ENCODE measurements at regions not wholly inside any gene's neighbourhood (a gene's known extent, or its start where the extent isn't known, plus 50 kb on each side); places are given as distances from the start of the nearest gene placed in this dataset.

DNA sequence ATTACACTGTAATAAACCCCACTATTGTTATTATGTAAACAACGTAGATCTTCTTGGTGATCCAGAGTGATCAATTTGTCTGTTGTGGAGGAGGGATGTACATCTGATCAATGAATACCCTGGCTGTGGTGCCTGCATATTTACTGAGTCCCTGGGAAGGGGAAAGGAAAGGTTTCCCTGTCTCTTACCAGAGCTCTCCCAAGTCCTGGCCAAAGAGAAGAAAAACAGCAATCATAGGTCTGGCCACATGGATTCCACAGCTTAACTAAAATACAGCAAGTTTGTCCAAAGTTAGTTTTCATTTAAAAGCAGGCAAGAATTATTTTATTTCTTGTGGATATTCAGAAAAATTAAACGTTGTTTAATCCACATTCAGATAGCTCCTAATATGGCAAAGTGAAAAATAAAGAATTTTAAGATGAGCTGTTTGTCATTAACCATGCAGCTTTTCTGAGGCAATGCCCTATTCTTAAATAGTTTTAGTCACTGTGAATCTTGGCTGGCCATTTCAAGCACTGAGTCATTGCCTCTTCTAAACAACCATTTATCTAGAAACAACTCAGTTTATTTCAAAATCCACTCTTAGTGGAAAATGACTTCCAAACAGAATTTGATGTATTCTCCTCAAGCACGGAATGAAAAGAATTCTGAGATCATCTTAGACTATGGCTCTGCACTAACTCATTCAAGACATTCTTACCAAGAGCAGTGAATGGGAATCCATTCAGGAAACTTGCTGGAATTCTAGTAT, 1004.4 kb upstream of the CDH2 start:
- 42% methylated on average over 3 of the region's 3 CpGs for WGBS
- Histone ChIP-seq H3K4me3 (no peak overlapping the region), H3K27ac (peak overlapping the region; percentile 60), H3K27me3 (no peaks in the 10 kb centered on the region), H3K9me3 (no peaks in the 10 kb centered on the region), H3K4me1 (no peaks in the 10 kb centered on the region), H3K36me3 (no peaks in the 10 kb centered on the region)
- TF ChIP-seq POLR2A (IDR thresholded peaks at IDR 0.05) (no peak), POLR2AphosphoS5 (IDR thresholded peaks at IDR 0.05) (no peak), EP300 (IDR thresholded peaks at IDR 0.05) (no peak)
- TF ChIP-seq, protein P1, sequence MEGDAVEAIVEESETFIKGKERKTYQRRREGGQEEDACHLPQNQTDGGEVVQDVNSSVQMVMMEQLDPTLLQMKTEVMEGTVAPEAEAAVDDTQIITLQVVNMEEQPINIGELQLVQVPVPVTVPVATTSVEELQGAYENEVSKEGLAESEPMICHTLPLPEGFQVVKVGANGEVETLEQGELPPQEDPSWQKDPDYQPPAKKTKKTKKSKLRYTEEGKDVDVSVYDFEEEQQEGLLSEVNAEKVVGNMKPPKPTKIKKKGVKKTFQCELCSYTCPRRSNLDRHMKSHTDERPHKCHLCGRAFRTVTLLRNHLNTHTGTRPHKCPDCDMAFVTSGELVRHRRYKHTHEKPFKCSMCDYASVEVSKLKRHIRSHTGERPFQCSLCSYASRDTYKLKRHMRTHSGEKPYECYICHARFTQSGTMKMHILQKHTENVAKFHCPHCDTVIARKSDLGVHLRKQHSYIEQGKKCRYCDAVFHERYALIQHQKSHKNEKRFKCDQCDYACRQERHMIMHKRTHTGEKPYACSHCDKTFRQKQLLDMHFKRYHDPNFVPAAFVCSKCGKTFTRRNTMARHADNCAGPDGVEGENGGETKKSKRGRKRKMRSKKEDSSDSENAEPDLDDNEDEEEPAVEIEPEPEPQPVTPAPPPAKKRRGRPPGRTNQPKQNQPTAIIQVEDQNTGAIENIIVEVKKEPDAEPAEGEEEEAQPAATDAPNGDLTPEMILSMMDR (IDR thresholded peaks at IDR 0.05): no peak
- no peak for DNase-seq (ENCODE audit: low spot score in 2 of 2)

DNA sequence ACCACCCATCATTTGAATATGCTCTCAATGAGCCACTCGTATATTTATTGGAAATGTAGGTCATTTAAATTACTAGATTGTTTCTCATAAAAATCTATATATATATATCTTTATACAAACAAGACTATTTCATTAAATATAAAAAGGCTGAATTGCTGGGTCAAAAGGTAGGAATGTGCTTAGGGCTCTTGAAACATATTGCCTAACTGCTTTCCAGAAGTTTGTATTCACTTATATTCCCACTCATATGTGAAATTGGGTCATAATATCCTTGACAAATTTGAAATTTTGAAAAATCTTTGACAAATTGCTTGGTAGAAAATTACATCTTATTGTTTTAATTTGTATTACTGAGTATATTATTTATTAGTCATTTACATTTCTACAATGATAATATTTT, 999.8 kb upstream of the CDH2 start:
- no peak overlapping the region for H3K27ac ChIP-seq
- no peak for DNase-seq (ENCODE audit: low spot score in 2 of 2)
- no peak for TF ChIP-seq EP300 (IDR thresholded peaks at IDR 0.05)
- TF ChIP-seq POLR2AphosphoS5 (IDR thresholded peaks at IDR 0.05): no peak
- TF ChIP-seq, protein P1 (IDR thresholded peaks at IDR 0.05): no peak
- TF ChIP-seq POLR2A (IDR thresholded peaks at IDR 0.05): no peak
- H3K36me3 ChIP-seq: no peaks in the 10 kb centered on the region
- H3K4me1 ChIP-seq: no peaks in the 10 kb centered on the region
- WGBS: 71% methylated on average over 1 of the region's 1 CpG
- no peaks in the 10 kb centered on the region for H3K9me3 ChIP-seq
- H3K27me3 ChIP-seq: no peaks in the 10 kb centered on the region
- H3K4me3 ChIP-seq: no peak overlapping the region

DNA sequence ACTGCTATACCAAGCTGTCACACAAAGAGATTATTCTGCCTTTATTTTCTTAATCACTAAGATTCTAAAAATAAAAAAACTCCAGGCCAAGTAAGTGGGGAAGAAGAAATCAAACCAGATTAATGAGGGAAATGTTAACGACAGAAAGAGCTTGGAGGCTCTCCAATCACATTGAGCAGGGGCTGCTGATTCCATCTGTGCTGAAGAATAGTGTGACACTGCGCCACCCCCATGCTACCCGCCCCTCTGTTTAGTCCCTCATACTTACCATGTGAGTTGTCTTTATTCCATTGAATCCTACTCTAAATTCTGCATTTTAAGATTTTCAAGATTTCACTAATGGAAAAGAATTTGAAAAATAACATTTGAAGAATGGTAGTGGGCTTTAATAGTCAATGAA, 998.0 kb upstream of the CDH2 start:
- Histone ChIP-seq H3K36me3 (no peaks in the 10 kb centered on the region), H3K27ac (no peak overlapping the region), H3K9me3 (no peaks in the 10 kb centered on the region), H3K4me1 (no peaks in the 10 kb centered on the region), H3K27me3 (no peaks in the 10 kb centered on the region), H3K4me3 (no peak overlapping the region)
- 46% methylated on average over 3 of the region's 3 CpGs for WGBS
- TF ChIP-seq EP300 (IDR thresholded peaks at IDR 0.05): no peak
- TF ChIP-seq, protein P1 (IDR thresholded peaks at IDR 0.05): no peak
- DNase-seq (ENCODE audit: low spot score in 2 of 2): no peak

DNA sequence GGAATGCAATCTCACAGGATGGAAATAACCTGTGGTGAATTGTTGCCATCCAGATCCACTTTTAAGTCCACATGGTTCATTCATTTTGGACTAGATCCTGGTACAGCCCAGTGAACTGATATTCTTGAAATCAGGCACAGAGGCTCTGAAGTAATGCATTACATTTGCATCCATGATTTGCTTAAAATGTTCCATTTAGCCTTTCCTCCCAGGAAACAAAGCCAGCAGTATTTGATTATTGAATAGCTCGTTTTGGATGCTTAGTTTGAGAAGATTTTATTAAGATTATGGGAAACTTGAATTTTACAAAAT, 995.8 kb upstream of the CDH2 start:
- TF ChIP-seq POLR2AphosphoS5 (IDR thresholded peaks at IDR 0.05) (no peak), POLR2A (IDR thresholded peaks at IDR 0.05) (no peak), EP300 (IDR thresholded peaks at IDR 0.05) (no peak)
- TF ChIP-seq, protein P1 (IDR thresholded peaks at IDR 0.05): no peak
- DNase-seq (ENCODE audit: low spot score in 2 of 2): no peak
- 56% methylated on average over 1 of the region's 1 CpG for WGBS

DNA sequence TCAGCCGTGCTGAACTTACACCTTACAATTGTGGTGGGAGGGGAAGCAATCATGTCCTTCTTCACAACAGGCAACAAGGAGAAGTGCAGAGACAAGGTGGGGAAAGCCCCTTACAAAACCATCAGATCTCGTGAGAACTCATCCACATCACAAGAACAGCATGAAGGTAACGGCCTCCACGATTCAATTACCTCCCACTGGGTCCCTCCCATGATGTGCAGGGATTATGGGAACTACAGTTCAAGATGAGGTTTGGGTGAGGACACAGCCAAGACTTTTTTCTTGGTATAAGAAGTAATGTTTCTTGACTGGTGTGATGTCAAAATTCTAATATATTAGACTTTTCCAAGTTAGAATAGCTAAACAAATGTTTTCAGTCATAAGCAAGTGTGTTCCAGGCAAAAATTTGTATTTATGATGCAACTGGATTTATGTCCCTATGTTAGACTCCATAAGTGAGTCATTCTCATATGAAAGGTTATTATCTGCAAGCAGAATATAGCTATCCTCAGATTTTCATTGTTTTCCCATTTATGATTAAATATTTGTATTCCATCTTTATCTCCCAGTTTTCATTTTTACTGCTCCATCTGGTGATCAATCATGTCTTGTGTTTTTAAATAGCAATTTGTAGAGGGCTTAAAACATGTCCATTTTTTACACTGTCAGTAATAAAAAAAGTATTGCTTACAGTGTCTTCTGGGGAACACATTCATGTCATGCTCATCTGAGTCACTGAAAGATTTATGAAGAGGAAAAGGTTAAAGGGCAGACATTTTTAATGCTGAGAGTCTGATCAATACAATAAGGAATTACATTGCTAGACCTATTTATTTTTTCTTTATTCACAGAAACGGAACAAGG, 995.2 kb upstream of the CDH2 start:
- no peak for DNase-seq (ENCODE audit: low spot score in 2 of 2)
- H3K4me3 ChIP-seq: no peak overlapping the region
- H3K27ac ChIP-seq: peak overlapping the region; percentile 55
- TF ChIP-seq EP300 (IDR thresholded peaks at IDR 0.05): no peak
- TF ChIP-seq, protein P1 (IDR thresholded peaks at IDR 0.05): no peak
- TF ChIP-seq POLR2A (IDR thresholded peaks at IDR 0.05): no peak
- no peak for TF ChIP-seq POLR2AphosphoS5 (IDR thresholded peaks at IDR 0.05)
- no peaks in the 10 kb centered on the region for H3K36me3 ChIP-seq
- H3K27me3 ChIP-seq: no peaks in the 10 kb centered on the region
- no peaks in the 10 kb centered on the region for H3K4me1 ChIP-seq
- 64% methylated on average over 5 of the region's 5 CpGs for WGBS
- H3K9me3 ChIP-seq: no peaks in the 10 kb centered on the region

More for the DNA sequence above, 995.8 kb upstream of the CDH2 start:
- H3K4me3 ChIP-seq: no peak overlapping the region
- H3K27me3 ChIP-seq: no peaks in the 10 kb centered on the region
- no peaks in the 10 kb centered on the region for H3K36me3 ChIP-seq
- peak overlapping the region; percentile 55 for H3K27ac ChIP-seq
- H3K9me3 ChIP-seq: no peaks in the 10 kb centered on the region
- H3K4me1 ChIP-seq: no peaks in the 10 kb centered on the region
